ENCODE measurements at regions not wholly inside any gene's neighbourhood (a gene's known extent, or its start where the extent isn't known, plus 50 kb on each side); places are given as distances from the start of the nearest gene placed in this dataset.

- Histone ChIP-seq H3K36me3 (ENCODE audit: low read length) (no peaks in the 10 kb centered on the region), H3K79me2 (ENCODE audit: insufficient read depth, low read length) (no peaks in the 10 kb centered on the region), H3K9me2 (replicated peaks; ENCODE audit: insufficient read depth, low read length) (no peaks in the 10 kb centered on the region), H4K20me1 (ENCODE audit: low read depth, low read length) (no peaks in the 10 kb centered on the region), H3K27me3 (ENCODE audit: low read length) (no peaks in the 10 kb centered on the region), H2AFZ (ENCODE audit: low read depth, low read length, severe bottlenecking) (no peak overlapping the region), H3K4me2 (ENCODE audit: low read depth, low read length, poor library complexity, severe bottlenecking) (no peak overlapping the region), H3K4me3 (ENCODE audit: insufficient read depth, low read length, poor library complexity, severe bottlenecking) (no peak overlapping the region), H3K9me3 (ENCODE audit: insufficient read depth, low read length) (no peaks in the 10 kb centered on the region), H3K9ac (ENCODE audit: low read length) (no peak overlapping the region), H3K27ac (ENCODE audit: low read depth, low read length) (no peak overlapping the region), H3F3A (ENCODE audit: insufficient read depth) (no peaks in the 10 kb centered on the region)
- TF ChIP-seq CTCF (IDR thresholded peaks at IDR 0.05; ENCODE audit: insufficient read depth, low read length, poor library complexity, severe bottlenecking) (no peak), EZH2phosphoT487 (conservative IDR thresholded peaks at IDR 0.05; ENCODE audit: low read length) (no peak)
Observed at GRCh38 chr7:98778421-98778820, 91.4 kb downstream of the TMEM130 start.

- no peak overlapping the region for H3K4me2 ChIP-seq (ENCODE audit: low read depth, low read length, poor library complexity, severe bottlenecking)
- no peaks in the 10 kb centered on the region for H3K9me3 ChIP-seq (ENCODE audit: insufficient read depth, low read length)
- TF ChIP-seq CTCF (IDR thresholded peaks at IDR 0.05; ENCODE audit: insufficient read depth, low read length, poor library complexity, severe bottlenecking) (no peak), EZH2phosphoT487 (conservative IDR thresholded peaks at IDR 0.05; ENCODE audit: low read length) (no peak)
- H2AFZ ChIP-seq (ENCODE audit: low read depth, low read length, severe bottlenecking), result no peak overlapping the region
- H3K9ac ChIP-seq (ENCODE audit: low read length), result no peak overlapping the region
- H3F3A ChIP-seq (ENCODE audit: insufficient read depth), result no peaks in the 10 kb centered on the region
- no peaks in the 10 kb centered on the region for H3K27me3 ChIP-seq (ENCODE audit: low read length)
- no peaks in the 10 kb centered on the region for H4K20me1 ChIP-seq (ENCODE audit: low read depth, low read length)
- no peak overlapping the region for H3K27ac ChIP-seq (ENCODE audit: low read depth, low read length)
- H3K9me2 ChIP-seq (replicated peaks; ENCODE audit: insufficient read depth, low read length), result no peaks in the 10 kb centered on the region
- H3K4me3 ChIP-seq (ENCODE audit: insufficient read depth, low read length, poor library complexity, severe bottlenecking), result no peak overlapping the region
- H3K79me2 ChIP-seq (ENCODE audit: insufficient read depth, low read length), result no peaks in the 10 kb centered on the region
- H3K36me3 ChIP-seq (ENCODE audit: low read length), result no peaks in the 10 kb centered on the region
Observed at GRCh38 chr7:98779800-98780587, 89.8 kb downstream of the TMEM130 start.

DNA sequence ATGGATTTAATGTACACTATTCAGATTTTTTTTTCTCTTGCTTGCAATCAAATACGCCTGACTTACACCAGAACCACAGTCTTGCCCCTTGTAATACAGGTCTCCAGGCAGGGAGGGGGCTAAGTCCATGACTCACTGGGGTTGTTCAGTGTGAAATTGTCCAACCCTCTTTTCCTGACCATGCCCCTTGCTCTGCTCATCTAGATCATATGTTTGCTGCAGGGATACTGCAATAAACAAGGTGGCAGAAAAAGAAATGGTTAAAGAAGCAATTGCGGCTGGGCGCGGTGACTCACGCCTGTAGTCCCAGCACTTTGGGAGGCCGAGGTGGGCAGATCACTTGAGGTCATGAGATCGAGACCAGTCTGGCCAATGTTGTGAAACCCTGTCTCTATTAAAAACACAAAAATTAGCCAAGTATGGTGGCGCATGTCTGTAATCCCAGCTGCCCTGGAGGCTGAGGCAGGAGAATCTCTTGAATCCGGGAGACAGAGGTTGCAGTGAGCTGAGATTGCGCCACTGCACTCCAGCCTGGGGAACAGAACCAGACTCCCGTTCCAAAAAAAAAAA lies 85.5 kb downstream of the TMEM130 start:
- Histone ChIP-seq H2AFZ (ENCODE audit: low read depth, low read length, severe bottlenecking) (no peak overlapping the region), H3K27ac (ENCODE audit: low read depth, low read length) (no peak overlapping the region)
- no peak for TF ChIP-seq CTCF (IDR thresholded peaks at IDR 0.05; ENCODE audit: insufficient read depth, low read length, poor library complexity, severe bottlenecking)

More for the DNA sequence above, 85.5 kb downstream of the TMEM130 start:
- H3K9ac ChIP-seq (ENCODE audit: low read length), result no peak overlapping the region
- H3K9me3 ChIP-seq (ENCODE audit: insufficient read depth, low read length), result no peaks in the 10 kb centered on the region
- H4K20me1 ChIP-seq (ENCODE audit: low read depth, low read length), result no peaks in the 10 kb centered on the region
- H3F3A ChIP-seq (ENCODE audit: insufficient read depth), result no peaks in the 10 kb centered on the region
- no peak overlapping the region for H3K4me2 ChIP-seq (ENCODE audit: low read depth, low read length, poor library complexity, severe bottlenecking)
- no peaks in the 10 kb centered on the region for H3K27me3 ChIP-seq (ENCODE audit: low read length)
- H3K4me3 ChIP-seq (ENCODE audit: insufficient read depth, low read length, poor library complexity, severe bottlenecking), result no peak overlapping the region
- H3K9me2 ChIP-seq (replicated peaks; ENCODE audit: insufficient read depth, low read length), result no peaks in the 10 kb centered on the region
- H3K36me3 ChIP-seq (ENCODE audit: low read length), result no peaks in the 10 kb centered on the region
- H3K79me2 ChIP-seq (ENCODE audit: insufficient read depth, low read length), result no peaks in the 10 kb centered on the region

All from SU-DHL-6 (cell line).